HepG2 (cell line): ENCODE measurements at regions not wholly inside any gene's neighbourhood (a gene's known extent, or its start where the extent isn't known, plus 50 kb on each side); places are given as distances from the start of the nearest gene placed in this dataset.
A peak's percentile ranks its signal among the peaks of the same experiment; 100 is the strongest.

Experiments
- CBX5 ChIP-seq: sonication (generic); formaldehyde crosslinking; IDR thresholded peaks from 2 replicates; pipeline ENCODE4 v1.4.0; 2020; ENCODE audit warnings: missing genetic modification reagents, borderline replicate concordance
- EED ChIP-seq: sonication (generic); formaldehyde crosslinking; IDR thresholded peaks from 2 replicates; pipeline ENCODE4 v1.5.0; 2020; ENCODE audit warnings: mild to moderate bottlenecking, missing genetic modification reagents
- GTF2F1 ChIP-seq: fragments of 150-350 bp; IDR thresholded peaks from 2 replicates; pipeline ENCODE4 v1.6.1; 2014; ENCODE audit warnings: low read length
- HNF4G ChIP-seq, 2 experiments: sonication (generic) in 1 of 2; formaldehyde crosslinking in 1 of 2; IDR thresholded peaks; 2 replicates each; pipeline versions ENCODE4 v1.4.0 to v1.6.1; 2011 to 2020; ENCODE audit warnings: borderline replicate concordance in 2 of 2, low read depth in 2 of 2, mild to moderate bottlenecking in 2 of 2, low read length in 1 of 2, missing genetic modification reagents in 1 of 2, moderate library complexity in 1 of 2
- NFKBIZ ChIP-seq: IDR thresholded peaks from 2 replicates; pipeline ENCODE4 v1.6.1; 2018; ENCODE audit warnings: missing genetic modification reagents, missing compliant biosample characterization
- PAX8 ChIP-seq: sonication (generic); formaldehyde crosslinking; IDR thresholded peaks from 2 replicates; pipeline ENCODE4 v1.8.0; 2022; ENCODE audit warnings: mild to moderate bottlenecking, missing genetic modification reagents, borderline replicate concordance
- SCMH1 ChIP-seq: sonication (generic); formaldehyde crosslinking; IDR thresholded peaks from 2 replicates; pipeline ENCODE4 v1.9.0; 2021; ENCODE audit warnings: missing genetic modification reagents, mild to moderate bottlenecking, borderline replicate concordance
- SIX4 ChIP-seq: sonication (generic); formaldehyde crosslinking; IDR thresholded peaks from 2 replicates; pipeline ENCODE4 v1.4.0; 2020; ENCODE audit warnings: missing genetic modification reagents
- SMARCE1 ChIP-seq: fragments of 450-650 bp; IDR thresholded peaks from 2 replicates; pipeline ENCODE4 v1.6.1; 2017; ENCODE audit warnings: borderline replicate concordance
- ZBTB38 ChIP-seq: sonication (generic); formaldehyde crosslinking; IDR thresholded peaks from 2 replicates; pipeline ENCODE4 v1.5.1; 2020; ENCODE audit warnings: mild to moderate bottlenecking, missing genetic modification reagents
- ZNF30 ChIP-seq: sonication (generic); formaldehyde crosslinking; IDR thresholded peaks from 2 replicates; pipeline ENCODE4 v1.5.0; 2020; ENCODE audit warnings: mild to moderate bottlenecking, missing genetic modification reagents
- ZNF367 ChIP-seq: sonication (generic); formaldehyde crosslinking; IDR thresholded peaks from 2 replicates; pipeline ENCODE4 v1.4.0; 2020; ENCODE audit warnings: missing genetic modification reagents, borderline replicate concordance
- ZNF780A ChIP-seq: sonication (generic); formaldehyde crosslinking; IDR thresholded peaks from 2 replicates; pipeline ENCODE4 v1.8.0; 2022; ENCODE audit warnings: mild to moderate bottlenecking, missing genetic modification reagents, moderate library complexity
- ZNF788 ChIP-seq: sonication (generic); formaldehyde crosslinking; IDR thresholded peaks from 2 replicates; pipeline ENCODE4 v1.5.0; 2020; ENCODE audit warnings: mild to moderate bottlenecking, missing genetic modification reagents, borderline replicate concordance
- TF ChIP-seq, protein P1 (sequence below): sonication (generic); formaldehyde crosslinking; IDR thresholded peaks from one replicate; pipeline ENCODE4 v1.5.1; 2020; ENCODE audit warnings: mild to moderate bottlenecking, missing genetic modification reagents; ENCODE audit errors: not compliant biosample characterization
- TF ChIP-seq, protein P2 (sequence below): sonication (generic); formaldehyde crosslinking; IDR thresholded peaks from 2 replicates; pipeline ENCODE4 v1.4.0; 2020; ENCODE audit warnings: missing genetic modification reagents
- TF ChIP-seq, protein P3 (sequence below): sonication (generic); formaldehyde crosslinking; IDR thresholded peaks from 2 replicates; pipeline ENCODE4 v1.4.0; 2020; ENCODE audit warnings: missing genetic modification reagents

DNA sequence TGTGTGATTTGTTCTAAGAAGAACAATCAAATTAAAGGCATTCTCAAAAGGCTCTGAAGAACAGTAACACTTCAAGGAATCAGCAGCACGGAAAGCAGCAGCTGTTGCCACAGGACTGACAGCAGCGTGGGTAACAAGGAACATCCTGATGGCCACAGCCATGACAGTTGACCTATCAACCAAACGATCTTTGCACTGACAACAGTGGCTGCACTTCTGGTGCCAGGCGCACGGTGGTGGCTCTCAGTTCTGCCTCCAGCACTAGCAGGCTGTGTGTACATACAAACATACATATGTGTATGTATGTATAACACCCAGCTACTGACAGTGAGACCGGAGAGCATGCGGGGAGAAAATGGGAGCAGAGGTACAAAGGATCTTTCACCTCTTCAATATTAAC, 114.1 kb downstream of the ZFAND4 start (continued):
- TF ChIP-seq, protein P1, sequence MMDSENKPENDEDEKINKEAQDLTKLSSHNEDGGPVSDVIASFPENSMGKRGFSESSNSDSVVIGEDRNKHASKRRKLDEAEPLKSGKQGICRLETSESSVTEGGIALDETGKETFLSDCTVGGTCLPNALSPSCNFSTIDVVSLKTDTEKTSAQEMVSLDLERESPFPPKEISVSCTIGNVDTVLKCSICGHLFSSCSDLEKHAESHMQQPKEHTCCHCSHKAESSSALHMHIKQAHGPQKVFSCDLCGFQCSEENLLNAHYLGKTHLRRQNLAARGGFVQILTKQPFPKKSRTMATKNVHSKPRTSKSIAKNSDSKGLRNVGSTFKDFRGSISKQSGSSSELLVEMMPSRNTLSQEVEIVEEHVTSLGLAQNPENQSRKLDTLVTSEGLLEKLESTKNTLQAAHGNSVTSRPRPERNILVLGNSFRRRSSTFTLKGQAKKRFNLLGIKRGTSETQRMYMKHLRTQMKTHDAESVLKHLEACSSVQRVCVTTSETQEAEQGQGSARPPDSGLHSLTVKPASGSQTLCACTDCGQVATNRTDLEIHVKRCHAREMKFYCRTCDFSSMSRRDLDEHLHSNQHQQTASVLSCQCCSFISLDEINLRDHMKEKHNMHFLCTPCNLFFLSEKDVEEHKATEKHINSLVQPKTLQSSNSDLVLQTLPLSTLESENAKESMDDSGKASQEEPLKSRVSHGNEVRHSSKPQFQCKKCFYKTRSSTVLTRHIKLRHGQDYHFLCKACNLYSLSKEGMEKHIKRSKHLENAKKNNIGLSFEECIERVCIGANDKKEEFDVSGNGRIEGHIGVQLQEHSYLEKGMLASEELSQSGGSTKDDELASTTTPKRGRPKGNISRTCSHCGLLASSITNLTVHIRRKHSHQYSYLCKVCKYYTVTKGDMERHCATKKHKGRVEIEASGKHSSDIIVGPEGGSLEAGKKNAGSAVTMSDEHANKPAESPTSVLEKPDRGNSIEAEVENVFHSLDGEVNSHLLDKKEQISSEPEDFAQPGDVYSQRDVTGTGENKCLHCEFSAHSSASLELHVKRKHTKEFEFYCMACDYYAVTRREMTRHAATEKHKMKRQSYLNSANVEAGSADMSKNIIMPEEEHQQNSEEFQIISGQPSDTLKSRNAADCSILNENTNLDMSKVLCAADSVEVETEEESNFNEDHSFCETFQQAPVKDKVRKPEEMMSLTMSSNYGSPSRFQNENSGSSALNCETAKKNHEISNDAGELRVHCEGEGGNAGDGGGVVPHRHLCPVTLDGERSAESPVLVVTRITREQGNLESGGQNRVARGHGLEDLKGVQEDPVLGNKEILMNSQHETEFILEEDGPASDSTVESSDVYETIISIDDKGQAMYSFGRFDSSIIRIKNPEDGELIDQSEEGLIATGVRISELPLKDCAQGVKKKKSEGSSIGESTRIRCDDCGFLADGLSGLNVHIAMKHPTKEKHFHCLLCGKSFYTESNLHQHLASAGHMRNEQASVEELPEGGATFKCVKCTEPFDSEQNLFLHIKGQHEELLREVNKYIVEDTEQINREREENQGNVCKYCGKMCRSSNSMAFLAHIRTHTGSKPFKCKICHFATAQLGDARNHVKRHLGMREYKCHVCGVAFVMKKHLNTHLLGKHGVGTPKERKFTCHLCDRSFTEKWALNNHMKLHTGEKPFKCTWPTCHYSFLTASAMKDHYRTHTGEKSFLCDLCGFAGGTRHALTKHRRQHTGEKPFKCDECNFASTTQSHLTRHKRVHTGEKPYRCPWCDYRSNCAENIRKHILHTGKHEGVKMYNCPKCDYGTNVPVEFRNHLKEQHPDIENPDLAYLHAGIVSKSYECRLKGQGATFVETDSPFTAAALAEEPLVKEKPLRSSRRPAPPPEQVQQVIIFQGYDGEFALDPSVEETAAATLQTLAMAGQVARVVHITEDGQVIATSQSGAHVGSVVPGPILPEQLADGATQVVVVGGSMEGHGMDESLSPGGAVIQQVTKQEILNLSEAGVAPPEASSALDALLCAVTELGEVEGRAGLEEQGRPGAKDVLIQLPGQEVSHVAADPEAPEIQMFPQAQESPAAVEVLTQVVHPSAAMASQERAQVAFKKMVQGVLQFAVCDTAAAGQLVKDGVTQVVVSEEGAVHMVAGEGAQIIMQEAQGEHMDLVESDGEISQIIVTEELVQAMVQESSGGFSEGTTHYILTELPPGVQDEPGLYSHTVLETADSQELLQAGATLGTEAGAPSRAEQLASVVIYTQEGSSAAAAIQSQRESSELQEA (CRISPR knock-in tag): no peak
- TF ChIP-seq HNF4G (IDR thresholded peaks at IDR 0.05; ENCODE audit: borderline replicate concordance, low read depth, low read length): no peak
- no peak for TF ChIP-seq HNF4G (CRISPR knock-in tag; IDR thresholded peaks at IDR 0.05; ENCODE audit: borderline replicate concordance, low read depth)
- TF ChIP-seq, protein P2, sequence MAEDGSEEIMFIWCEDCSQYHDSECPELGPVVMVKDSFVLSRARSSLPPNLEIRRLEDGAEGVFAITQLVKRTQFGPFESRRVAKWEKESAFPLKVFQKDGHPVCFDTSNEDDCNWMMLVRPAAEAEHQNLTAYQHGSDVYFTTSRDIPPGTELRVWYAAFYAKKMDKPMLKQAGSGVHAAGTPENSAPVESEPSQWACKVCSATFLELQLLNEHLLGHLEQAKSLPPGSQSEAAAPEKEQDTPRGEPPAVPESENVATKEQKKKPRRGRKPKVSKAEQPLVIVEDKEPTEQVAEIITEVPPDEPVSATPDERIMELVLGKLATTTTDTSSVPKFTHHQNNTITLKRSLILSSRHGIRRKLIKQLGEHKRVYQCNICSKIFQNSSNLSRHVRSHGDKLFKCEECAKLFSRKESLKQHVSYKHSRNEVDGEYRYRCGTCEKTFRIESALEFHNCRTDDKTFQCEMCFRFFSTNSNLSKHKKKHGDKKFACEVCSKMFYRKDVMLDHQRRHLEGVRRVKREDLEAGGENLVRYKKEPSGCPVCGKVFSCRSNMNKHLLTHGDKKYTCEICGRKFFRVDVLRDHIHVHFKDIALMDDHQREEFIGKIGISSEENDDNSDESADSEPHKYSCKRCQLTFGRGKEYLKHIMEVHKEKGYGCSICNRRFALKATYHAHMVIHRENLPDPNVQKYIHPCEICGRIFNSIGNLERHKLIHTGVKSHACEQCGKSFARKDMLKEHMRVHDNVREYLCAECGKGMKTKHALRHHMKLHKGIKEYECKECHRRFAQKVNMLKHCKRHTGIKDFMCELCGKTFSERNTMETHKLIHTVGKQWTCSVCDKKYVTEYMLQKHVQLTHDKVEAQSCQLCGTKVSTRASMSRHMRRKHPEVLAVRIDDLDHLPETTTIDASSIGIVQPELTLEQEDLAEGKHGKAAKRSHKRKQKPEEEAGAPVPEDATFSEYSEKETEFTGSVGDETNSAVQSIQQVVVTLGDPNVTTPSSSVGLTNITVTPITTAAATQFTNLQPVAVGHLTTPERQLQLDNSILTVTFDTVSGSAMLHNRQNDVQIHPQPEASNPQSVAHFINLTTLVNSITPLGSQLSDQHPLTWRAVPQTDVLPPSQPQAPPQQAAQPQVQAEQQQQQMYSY (CRISPR knock-in tag): no peak
- TF ChIP-seq EED (CRISPR knock-in tag): no peak
- no peak for TF ChIP-seq ZNF30
- no peak for TF ChIP-seq SIX4 (CRISPR knock-in tag)
- no peak for TF ChIP-seq SCMH1
- TF ChIP-seq GTF2F1: no peak
- TF ChIP-seq ZNF788 (CRISPR knock-in tag): no peak
- TF ChIP-seq, protein P3, sequence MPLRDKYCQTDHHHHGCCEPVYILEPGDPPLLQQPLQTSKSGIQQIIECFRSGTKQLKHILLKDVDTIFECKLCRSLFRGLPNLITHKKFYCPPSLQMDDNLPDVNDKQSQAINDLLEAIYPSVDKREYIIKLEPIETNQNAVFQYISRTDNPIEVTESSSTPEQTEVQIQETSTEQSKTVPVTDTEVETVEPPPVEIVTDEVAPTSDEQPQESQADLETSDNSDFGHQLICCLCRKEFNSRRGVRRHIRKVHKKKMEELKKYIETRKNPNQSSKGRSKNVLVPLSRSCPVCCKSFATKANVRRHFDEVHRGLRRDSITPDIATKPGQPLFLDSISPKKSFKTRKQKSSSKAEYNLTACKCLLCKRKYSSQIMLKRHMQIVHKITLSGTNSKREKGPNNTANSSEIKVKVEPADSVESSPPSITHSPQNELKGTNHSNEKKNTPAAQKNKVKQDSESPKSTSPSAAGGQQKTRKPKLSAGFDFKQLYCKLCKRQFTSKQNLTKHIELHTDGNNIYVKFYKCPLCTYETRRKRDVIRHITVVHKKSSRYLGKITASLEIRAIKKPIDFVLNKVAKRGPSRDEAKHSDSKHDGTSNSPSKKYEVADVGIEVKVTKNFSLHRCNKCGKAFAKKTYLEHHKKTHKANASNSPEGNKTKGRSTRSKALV (CRISPR knock-in tag): no peak
- TF ChIP-seq CBX5 (CRISPR knock-in tag): peak; percentile 57; the same call in 1 of the 2 replicates
- no peak for TF ChIP-seq SMARCE1
- no peak for TF ChIP-seq PAX8
- TF ChIP-seq ZNF780A (CRISPR knock-in tag): no peak
- peak; percentile 78 for TF ChIP-seq ZBTB38
- 0 out of 2 replicates have a peak, but pooled peaks have one; percentile 40 for TF ChIP-seq NFKBIZ (CRISPR knock-in tag)
- TF ChIP-seq ZNF367 (CRISPR knock-in tag): no peak
